HG02885 (cell line): ENCODE measurements at regions not wholly inside any gene's neighbourhood (a gene's known extent, or its start where the extent isn't known, plus 50 kb on each side); places are given as distances from the start of the nearest gene placed in this dataset.
A peak's percentile ranks its signal among the peaks of the same experiment; 100 is the strongest.
"Not testable (repeated sequence)": the region's sequence is repeated elsewhere in the genome, so short reads cannot be mapped to it uniquely, and the experiment has no call there.

Experiments
- ATAC-seq: cut with Tn5 transposase; IDR thresholded peaks from one replicate; pipeline ENCODE4 v1.9.1; 2021; ENCODE audit warnings: mild to moderate bottlenecking; ENCODE audit not compliant: unreplicated experiment, poor library complexity

- no peak for ATAC-seq
These were observed 184.4 kb upstream of the SLC39A10 start for GRCh38 chr2:195472501-195473234.

- ATAC-seq = no peak
These were observed 185.2 kb upstream of the SLC39A10 start for GRCh38 chr2:195471807-195472206.

- peak; percentile 29 for ATAC-seq
These were observed 185.9 kb upstream of the SLC39A10 start for GRCh38 chr2:195471163-195471562.

- ATAC-seq = peak; percentile 30
These were observed 186.4 kb upstream of the SLC39A10 start for GRCh38 chr2:195470622-195471021.

GRCh38 chr2:195468771-195469170 is 188.3 kb upstream of the SLC39A10 start:
- ATAC-seq = peak; percentile 86

GRCh38 chr2:195466427-195466826 is 190.6 kb upstream of the SLC39A10 start:
- ATAC-seq = no peak

- ATAC-seq = no peak
These were observed 196.0 kb upstream of the SLC39A10 start for GRCh38 chr2:195461010-195461409.

GRCh38 chr2:195458936-195459335 is 198.1 kb upstream of the SLC39A10 start:
- ATAC-seq = no peak

- no peak for ATAC-seq
These were observed 199.2 kb upstream of the SLC39A10 start for GRCh38 chr2:195457873-195458272.

- ATAC-seq = no peak
These were observed 200.3 kb upstream of the SLC39A10 start for GRCh38 chr2:195456771-195457170.

- ATAC-seq = no peak
These were observed 205.9 kb upstream of the SLC39A10 start for GRCh38 chr2:195451160-195451559.

- no peak for ATAC-seq
These were observed 206.4 kb upstream of the SLC39A10 start for GRCh38 chr2:195450552-195451113.

- ATAC-seq = no peak
These were observed 209.6 kb upstream of the SLC39A10 start for GRCh38 chr2:195447323-195447975.

GRCh38 chr2:195445639-195446038 is 211.4 kb upstream of the SLC39A10 start:
- no peak for ATAC-seq

GRCh38 chr2:195443926-195444325 is 213.1 kb upstream of the SLC39A10 start:
- no peak for ATAC-seq

- ATAC-seq = no peak
These were observed 214.4 kb upstream of the SLC39A10 start for GRCh38 chr2:195442458-195443175.

GRCh38 chr2:195438692-195439091 is 218.3 kb upstream of the SLC39A10 start:
- ATAC-seq = no peak

GRCh38 chr2:195437521-195437920 is 219.5 kb upstream of the SLC39A10 start:
- no peak for ATAC-seq

- ATAC-seq = no peak
These were observed 222.7 kb upstream of the SLC39A10 start for GRCh38 chr2:195434346-195434745.

GRCh38 chr2:195433729-195434128 is 223.3 kb upstream of the SLC39A10 start:
- ATAC-seq = not testable (repeated sequence)

- ATAC-seq = no peak
These were observed 228.4 kb upstream of the SLC39A10 start for GRCh38 chr2:195428673-195429072.
